ENCODE measurements at regions not wholly inside any gene's neighbourhood (a gene's known extent, or its start where the extent isn't known, plus 50 kb on each side); places are given as distances from the start of the nearest gene placed in this dataset.
"Not testable (repeated sequence)": the region's sequence is repeated elsewhere in the genome, so short reads cannot be mapped to it uniquely, and the experiment has no call there.

DNA sequence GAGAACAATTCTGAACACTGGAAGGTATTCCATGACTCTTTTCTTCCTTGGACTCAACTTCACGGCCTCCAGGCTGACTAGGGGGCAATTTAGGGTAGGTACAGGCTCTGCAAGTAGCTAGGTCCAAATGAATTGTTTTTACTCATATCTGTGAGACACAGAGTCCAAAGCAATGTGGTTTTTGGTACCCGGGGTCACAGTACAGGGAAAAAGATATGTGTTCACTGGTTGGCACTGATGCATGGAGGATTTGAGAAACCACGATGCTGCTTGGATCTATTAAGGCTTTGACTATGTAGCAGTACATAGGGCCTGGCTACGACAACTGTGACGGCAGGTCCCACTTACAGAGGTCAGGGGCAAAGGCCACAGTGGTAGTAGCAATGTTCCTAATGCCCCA is 200.6 kb downstream of the DUSP10 start:
- ATAC-seq = no peak

DNA sequence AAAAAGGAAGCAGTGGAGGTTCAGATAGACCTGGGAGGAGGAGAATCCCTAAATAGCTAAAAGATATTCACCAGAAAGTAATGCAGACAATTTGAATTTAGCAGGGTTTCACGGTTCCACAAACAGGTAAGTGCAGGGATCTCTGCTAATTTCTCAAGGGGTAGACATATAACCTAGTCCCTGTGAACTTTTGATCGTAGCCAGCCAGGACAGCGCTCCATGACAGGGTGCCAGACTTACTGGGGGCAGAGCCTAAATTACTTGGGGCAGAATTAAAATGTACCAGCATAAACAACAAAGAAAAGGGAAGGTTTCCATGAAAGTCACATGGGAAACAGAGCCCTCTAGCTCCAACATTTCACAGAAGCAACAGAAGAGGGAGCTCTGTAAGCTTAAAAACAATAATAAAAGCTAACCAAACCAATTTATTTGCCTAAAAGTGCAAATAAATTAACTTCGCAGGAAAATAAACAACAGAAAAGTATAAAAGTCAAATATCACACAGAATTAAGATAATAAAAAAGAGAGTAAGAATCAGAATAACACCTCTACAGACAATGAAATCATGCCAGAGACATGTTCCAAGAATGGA is 198.3 kb downstream of the DUSP10 start:
- ATAC-seq = no peak

DNA sequence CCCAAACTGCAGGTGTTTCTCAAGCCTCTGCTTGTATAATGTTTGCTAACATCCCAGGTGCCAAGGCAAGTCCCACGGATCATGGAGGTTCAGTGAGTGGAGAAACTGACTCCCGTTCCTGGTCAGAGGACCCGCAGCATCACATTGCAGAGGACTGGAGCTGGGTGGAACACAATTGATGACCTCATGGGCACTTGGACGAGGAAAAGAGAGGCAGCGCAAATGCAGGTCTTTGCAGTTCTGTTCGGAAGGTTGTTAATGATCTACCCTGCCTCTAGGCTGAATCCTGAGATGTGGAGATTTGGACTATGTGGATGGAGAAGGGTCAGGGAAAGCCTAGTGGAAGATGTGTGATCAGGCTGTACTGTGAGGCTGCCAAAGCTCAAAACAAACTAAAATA is 192.9 kb downstream of the DUSP10 start:
- no peak for ATAC-seq

DNA sequence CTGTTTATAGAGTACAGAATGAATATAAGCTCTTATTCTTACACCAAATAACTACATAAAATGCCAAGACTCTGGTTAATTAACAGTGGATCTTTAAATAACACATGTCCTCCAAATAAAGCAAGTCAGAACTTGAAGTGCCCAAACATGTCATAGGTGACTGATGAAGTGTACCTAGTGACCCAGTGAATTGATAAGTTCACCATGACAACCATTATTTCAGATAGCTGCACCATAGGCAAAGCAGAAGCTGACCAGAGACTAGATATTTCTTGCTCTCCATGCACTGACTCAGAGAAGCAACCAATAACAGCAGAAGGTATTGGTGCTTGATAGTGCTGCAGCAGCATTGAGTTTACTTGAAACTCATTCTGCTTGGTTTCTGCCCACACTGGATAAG is 192.1 kb downstream of the DUSP10 start:
- ATAC-seq = no peak

DNA sequence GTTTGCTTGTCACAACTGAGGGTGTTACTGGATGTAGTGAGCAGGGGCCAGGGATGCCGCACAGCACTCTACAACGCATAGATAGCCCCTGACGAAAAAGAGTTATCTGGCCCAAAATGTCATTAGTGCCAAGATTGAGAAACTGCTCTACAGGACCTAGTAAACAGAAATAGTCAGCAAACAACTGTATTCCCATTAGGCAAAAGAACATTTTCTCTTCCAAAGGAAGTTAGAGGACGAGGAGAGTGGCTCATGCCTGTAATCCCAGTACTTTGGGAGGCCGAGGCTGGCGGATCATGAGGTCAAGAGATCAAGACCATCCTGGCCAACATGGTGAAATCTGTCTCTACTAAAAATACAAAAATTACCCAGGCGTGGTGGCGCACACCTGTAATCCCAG is 189.1 kb downstream of the DUSP10 start:
- not testable (repeated sequence) for ATAC-seq

DNA sequence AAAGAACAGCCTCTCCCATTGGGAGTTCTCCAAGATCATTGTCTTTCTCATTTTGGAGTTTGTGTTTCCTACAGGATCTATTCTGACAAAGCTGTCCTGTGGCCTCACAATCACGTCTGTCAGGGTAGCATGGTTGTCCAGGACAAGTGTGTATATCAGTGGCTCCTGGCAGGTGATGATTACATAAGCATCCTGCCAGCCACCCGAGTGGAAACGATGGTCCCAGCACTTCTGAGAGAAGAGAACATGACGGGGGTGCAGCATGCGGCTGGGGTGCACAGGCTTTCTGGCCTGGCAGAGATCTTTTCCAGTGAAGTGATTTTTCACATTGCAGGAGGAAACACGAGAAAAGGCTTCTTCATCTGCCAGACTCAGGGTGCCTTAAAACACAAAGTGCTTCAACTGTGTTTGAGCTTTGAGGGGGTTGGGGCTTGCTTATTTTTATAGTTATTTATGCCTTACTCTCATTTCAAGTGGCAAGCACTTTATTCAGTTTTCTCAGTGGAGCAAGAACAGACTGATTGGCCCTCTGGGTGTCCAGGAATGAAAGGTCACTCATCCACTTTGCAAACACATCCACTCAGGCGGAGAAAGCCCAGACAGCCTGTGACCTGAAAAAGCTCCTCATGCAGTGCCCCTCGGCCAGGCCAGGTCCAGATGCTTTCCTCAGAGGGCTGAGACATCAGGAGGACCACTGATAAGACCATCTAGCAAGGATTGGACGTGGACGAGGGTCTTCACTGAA is 186.0 kb downstream of the DUSP10 start:
- ATAC-seq = no peak

DNA sequence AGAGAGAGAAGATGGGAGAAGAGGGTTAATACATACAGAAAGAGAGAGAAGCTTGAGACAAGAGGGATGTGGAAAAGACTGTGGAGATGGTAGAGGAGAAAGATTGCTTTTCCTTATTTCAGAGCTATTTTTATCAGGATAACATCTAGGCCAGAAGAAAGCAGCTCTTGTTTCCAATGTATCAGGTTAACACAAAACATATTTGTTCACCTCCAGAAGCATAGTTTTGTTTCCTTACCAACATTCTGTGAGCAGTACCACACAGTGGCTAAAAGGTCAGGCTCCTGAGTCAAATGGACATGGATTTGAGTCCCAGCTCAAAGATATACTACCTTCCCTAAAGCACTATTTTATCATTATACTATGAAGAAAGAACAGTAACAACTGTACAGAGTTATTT is 185.5 kb downstream of the DUSP10 start:
- no peak for ATAC-seq

DNA sequence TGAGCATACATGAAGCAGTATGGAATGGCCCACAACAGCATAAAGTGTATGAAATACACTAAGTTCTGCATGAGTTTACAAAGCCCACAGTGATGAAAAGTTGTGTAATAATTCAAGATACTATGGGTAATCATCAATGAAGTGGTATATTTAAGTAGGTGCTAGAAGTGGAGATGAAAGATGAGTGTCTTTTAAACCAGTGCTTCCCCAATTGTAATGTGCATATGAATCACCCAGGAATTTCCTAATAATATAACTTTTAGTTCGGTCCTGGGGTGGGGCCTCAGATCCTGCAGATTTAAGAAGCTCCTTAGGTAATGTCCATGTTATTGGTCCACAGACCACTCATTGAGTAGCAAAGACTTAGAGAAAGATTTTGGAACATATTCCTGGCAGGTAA is 184.9 kb downstream of the DUSP10 start:
- ATAC-seq = no peak

DNA sequence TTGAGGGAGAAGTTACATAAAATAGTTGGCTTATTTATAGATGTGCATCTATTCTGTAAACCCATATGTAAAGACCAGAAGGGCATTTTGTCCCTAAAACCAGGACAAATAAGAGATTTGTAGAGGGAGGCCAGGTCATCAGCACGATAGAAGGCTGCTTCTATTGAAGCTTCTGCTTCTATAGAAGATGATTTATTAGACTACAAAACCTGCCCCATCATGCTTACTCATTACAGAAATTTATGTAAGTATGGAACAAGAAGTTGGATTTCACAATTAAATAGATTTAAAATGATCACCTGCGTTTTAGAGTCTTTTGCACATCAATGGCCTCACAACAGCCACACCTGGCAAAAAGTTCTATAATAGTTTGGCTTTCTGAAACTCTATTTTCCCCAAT is 183.5 kb downstream of the DUSP10 start:
- ATAC-seq = no peak

DNA sequence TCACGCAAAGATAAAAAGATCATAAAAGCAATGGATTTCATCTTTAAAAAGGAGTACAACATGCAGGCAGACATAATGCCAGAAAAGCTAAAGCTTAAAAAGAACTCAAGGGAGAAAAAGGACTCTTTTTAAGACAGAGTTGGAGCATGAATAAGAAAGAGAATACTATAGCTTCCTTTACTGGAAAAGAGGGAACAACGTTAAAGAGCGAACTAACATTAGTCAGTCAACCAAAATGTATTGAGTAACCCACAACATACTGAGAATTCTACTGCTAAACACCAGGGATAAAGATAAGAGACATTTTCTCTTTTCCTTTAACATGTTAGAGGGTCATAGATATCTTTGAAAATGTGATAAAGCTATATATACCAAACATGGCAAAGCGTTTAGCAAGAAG is 182.0 kb downstream of the DUSP10 start:
- ATAC-seq = no peak

DNA sequence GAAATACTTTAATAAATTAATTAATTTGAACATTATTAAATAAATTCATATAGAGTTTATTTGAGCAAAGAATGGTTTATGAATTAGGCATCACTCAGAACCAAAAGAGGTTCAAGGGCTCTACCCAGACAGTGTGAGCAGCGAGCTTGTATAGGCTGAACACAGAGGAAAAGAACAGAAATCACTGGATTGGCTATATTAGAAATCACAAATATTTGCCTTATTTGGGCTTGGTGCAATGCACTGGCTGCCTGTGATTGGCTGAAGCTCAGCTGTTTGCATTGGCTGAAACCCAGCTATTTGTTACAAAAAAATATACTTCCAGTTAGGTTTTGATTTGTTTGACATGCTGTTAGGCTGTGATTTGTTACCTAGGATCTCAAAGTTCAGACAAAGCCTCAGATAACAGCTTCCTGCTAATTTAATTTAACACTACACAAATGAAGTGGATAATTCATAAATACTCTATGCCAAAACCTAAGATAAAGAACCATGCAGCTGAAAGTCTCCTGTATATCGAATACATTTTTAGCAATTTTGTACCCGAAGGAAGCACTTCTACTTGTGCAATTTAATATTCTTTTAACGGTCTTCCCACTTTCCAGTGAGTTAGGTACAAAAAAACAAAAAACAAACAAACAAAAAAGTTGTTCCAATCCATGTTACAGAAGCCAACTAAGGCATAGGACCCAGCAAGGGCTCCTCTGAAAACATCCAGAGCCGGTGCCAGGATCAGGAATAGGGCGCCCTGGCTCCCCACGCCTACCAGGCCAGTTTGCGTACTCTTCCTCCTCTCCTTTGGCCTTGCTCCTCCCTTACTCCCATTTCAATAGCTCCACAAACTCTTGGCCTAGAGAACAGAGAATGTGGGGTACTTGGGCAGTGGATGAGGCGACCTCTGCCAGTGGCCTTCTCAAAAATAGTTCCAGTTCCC is 179.1 kb downstream of the DUSP10 start:
- ATAC-seq = no peak

DNA sequence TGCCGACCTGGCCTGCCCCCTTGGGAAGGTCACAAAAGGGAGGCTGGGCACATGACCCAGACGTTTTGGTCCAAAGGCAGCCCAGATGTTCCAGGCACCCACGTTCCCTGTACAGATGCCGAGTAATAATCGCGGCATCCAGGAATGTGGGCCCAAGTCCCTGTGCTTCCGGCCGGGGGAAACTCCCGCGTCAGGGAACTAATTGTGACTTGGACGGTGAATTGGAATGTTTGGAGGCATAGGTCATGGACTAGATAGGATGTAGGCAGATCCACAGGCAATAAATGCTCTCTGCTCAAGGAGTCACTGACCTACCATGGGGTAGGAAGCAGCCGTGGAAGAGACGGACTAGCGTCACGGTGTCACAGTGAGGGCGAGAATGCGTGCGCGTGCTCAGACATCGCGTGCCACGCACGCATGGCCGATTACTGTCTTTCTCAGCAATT is 178.4 kb downstream of the DUSP10 start:
- ATAC-seq = no peak

DNA sequence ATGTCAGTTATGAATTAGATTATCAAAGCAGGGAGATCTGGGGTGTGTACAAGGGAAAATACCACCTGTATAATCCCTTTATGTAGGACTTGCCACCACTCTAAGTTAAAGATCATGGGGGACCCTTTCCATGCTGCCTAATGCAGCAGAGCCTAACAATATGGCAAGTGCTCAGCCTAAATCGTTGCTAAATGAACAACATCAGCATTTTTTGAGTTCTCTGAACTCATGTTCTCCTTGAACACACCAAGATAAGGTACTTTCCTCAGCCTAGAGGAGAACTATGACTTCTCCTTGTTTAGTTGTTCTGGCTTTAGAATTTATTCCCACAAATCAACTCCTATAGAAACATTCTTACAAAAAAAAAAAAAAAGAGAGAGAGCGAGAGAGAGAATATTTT is 177.0 kb downstream of the DUSP10 start:
- no peak for ATAC-seq

DNA sequence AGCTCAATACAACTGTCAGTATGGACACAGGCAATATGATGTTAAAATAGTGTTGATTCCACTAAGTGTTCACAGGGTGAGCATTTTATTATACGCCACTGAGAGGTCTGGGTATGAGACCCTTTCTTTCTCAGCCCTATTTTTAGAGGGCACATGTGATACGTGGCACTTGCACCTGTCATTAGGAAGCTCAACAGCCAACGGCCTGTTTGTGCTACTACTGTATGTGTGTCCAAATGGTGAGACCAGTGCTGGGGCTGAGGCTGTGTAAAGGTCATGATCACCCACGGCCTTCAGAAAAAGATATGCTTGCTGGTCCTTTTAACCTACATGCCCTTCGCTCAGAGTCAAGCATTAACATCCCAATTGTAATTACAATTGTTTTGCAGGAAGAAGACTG is 176.2 kb downstream of the DUSP10 start:
- ATAC-seq = no peak

DNA sequence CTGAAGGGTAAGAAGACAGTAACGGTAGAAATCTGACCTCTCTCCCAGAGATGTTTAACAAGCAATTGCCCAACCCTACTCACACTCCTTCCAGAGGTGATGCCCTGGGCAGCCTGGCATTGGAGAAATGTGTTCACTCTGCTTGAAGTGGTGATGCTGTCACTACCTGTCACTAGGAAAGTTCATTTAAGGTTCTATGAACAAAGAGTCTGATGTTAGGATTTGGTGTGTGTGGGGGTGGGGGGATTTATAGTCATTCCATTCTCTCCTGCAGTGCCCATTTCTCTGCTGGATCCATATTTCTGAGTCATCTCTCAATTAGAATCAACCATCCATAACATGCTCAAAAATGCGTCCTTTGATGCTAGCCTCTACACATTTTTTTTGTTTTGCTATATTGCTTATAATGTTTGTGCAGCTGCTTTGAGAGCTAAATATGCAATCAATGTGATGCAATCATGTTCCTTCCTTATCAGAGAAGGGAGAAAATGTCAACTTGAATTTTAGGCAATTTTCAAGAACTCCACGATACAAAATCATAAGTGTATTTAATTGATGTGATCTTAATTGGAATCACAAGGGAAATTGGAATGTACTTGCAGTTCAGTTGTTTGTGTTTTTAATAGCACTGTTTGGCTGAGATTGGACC is 173.9 kb downstream of the DUSP10 start:
- no peak for ATAC-seq

DNA sequence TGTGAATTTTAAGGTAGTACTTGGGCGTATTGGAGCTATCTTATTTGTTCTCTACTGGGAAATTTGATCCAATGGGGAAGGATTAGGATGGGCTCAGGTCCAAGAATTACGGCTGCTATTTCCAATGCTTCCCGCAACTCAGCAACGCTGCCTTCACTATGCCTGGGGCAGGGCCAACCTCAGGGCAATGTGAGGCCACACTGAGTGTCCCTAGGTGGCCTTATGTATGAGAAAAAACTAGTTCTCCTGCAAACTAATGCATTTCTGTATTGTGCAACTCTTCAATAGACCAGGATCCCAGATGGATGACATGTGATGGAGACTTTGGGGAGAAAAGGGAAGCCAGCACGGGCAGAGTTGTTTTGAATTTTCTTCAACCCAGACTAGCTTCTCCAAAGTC is 168.1 kb downstream of the DUSP10 start:
- ATAC-seq = no peak

DNA sequence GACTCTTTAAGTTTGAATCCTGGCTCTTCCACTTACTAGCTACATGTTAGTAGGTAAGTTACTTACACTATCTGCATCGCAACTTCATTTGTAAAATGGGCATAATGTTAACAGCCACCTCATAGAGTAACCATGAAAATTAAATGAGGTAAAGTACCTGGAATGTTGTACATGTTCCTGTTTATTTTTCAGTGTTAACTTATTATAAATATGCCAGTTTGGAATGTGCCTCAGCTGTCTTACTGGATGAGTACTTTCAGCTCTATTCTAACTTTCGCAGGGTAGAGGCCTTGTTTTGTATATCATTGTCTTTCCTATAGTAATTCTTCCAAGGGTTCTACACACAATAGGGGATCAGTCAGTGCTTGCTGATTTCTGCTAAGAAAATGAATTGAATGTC is 167.4 kb downstream of the DUSP10 start:
- no peak for ATAC-seq

DNA sequence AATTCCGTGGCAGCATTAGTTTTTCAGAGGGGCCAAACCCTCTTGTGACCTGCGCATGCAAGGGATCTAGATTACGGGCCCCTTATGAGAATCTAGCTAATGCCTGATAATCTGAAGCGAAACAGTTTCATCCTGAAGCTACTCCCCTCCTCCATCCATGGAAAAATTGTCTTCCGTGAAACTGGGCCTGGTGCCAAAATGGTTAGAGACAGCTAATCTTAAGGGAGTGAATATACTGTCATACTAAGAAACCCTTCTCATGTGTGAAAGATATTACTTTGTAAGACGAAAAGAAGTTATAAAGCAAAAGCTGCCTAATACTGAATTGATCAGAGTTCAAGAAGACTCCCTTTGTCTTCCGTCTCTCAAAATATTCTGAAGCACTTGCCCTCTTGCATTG is 166.3 kb downstream of the DUSP10 start:
- no peak for ATAC-seq

DNA sequence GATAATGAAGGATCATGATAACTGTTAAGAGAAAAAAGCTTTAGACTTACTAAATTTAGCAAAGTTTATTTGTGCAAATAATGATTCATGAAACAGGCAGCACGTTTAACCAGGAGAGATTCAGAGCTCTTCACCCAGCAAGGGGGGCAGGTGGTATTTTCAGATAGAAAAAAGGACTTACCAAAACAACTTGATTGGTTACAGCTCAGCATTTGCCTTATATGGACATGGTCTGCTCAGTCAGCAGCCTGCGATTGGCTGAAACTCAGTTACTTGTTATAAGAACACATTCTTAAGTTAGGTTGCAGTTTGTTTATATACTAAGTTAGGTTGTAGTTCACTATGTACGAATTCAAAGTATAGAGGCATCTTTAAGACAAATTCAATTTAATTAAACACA is 165.6 kb downstream of the DUSP10 start:
- no peak for ATAC-seq

DNA sequence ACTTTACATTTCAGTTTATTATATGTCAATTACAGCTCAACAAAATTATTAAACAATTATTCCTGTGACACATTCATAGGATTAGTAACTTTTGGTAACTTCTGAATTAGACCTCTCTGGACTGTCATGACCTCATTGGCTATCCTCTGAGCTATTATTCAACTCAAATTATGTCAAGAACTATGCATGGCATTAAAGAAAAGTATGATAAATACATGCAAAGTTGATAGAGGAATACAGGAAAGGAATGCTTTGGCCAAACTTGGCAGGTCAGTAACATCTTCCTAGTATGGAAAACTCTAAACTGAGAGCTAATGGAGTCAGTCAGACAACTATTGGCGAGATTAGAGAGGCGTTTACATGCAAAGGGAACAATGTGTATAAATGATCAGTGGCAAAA is 158.4 kb downstream of the DUSP10 start:
- ATAC-seq = no peak

DNA sequence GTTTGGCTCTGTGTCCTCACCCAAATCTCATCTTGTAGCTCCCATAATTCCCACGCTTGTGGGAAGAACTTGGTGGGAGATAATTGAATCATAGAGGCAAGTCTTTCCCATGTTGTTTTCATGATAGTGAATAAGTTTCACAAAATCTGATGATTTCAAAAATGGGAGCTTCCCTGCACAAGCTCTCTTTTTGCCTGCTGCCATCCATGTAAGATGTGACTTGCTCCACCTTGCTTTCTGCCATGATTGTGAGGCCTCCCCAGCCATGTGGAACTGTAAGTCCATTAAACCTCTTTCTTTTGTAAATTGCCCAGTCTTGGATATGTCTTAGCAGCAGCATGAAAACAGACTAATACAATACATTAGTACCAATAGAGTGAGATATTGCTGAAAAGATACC is 154.9 kb downstream of the DUSP10 start:
- not testable (repeated sequence) for ATAC-seq

DNA sequence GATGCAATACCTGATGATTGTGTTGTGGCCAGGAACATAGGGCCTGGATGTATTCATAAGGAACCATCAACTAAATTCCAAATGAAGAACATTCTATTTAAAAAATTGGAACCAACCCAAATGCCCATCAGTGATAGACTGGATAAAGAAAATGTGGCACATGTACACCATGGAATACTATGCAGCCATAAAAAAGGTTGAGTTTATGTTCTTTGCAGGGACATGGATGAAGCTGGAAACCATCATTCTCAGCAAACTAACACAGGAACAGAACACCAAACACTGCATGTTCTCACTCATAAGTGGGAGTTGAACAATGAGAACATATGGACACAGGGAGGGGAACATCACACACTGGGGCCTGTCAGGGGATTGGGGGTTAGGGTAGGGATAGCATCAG is 150.6 kb downstream of the DUSP10 start:
- not testable (repeated sequence) for ATAC-seq

DNA sequence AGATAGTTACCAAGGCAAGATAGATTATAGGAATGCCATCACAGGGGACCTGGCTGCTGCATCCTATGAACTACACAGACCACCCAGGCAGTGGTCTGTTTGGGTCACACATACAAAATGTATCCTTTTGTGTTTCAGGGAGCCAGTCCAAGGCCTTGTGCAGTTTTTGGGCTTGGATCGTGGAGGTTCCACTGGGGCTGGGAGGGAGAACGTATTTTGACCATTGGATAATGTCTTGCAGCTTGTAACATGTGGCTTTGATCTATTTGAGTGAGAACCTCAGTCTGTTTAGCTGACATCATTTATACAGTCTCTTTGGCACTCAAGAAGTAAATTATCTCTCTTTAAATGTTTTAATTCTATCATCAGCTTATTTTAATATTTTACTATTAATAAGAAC is 147.3 kb downstream of the DUSP10 start:
- no peak for ATAC-seq
